Skeletal muscle cell (primary cell): ENCODE measurements at regions not wholly inside any gene's neighbourhood (a gene's known extent, or its start where the extent isn't known, plus 50 kb on each side); places are given as distances from the start of the nearest gene placed in this dataset.
"Not testable (repeated sequence)": the region's sequence is repeated elsewhere in the genome, so short reads cannot be mapped to it uniquely, and the experiment has no call there.

Experiments
- DNase-seq: peaks from one replicate; pipeline ENCODE4 v3.0.0-alpha.2; 2010; ENCODE audit warnings: low read depth
- H3K4me3 ChIP-seq: 2 replicates; pipeline ENCODE4 v1.5.1; 2011; ENCODE audit warnings: low read depth, mild to moderate bottlenecking, control low read depth, low read length, moderate library complexity

DNA sequence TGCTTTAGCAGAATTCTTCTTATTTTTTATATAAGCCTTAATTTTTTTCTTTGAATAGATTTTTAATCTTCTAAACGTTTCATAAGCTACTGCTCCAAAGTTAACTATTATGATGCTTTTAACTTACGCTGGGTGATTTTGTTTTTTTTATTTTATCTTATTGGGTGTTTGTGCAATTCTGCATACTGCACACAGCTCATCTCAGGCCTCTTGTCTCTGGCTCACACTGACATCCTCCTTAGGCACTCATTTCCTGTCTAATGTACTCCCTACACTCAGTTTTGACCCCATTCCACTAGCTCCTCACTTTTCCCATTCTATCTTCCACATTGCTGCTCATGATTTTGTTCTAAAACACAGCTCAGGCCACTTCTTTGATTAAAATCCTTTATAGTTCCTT, 111.9 kb upstream of the MAP9 start:
- no peak overlapping the region for H3K4me3 ChIP-seq
- no peak for DNase-seq

- H3K4me3 ChIP-seq, result no peak overlapping the region
- no peak for DNase-seq
Measured at GRCh38 chr4:155487210-155487609, 110.4 kb upstream of the MAP9 start.

DNA sequence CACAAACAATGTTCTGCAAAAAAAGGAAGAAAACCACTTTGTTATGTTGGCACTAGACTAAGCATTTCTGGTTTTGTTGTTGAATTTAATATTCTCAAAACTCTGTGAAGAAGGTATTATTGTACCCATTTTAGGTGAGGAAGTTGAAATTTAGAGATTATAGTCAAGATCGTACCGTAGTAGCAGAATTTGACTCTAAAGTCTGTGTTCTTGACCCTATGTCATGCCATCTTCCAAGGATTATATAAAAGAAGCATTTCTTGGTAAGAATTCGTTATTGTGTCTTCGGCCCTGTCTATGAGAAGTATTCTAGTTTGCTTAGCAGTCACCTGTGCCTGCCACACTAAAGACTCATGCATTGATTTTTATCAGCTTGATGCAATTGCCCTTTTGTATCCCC, 104.4 kb upstream of the MAP9 start:
- no peak for DNase-seq
- H3K4me3 ChIP-seq, result no peak overlapping the region

GRCh38 chr4:155479835-155480234, 103.1 kb upstream of the MAP9 start:
- DNase-seq, result no peak
- no peak overlapping the region for H3K4me3 ChIP-seq

GRCh38 chr4:155478336-155478835, 101.6 kb upstream of the MAP9 start:
- no peak for DNase-seq
- H3K4me3 ChIP-seq, result no peak overlapping the region

- H3K4me3 ChIP-seq, result no peak overlapping the region
- no peak for DNase-seq
Measured at GRCh38 chr4:155474758-155475157, 98.0 kb upstream of the MAP9 start.

- DNase-seq, result no peak
- H3K4me3 ChIP-seq, result no peak overlapping the region
Measured at GRCh38 chr4:155473420-155474095, 96.8 kb upstream of the MAP9 start.

DNA sequence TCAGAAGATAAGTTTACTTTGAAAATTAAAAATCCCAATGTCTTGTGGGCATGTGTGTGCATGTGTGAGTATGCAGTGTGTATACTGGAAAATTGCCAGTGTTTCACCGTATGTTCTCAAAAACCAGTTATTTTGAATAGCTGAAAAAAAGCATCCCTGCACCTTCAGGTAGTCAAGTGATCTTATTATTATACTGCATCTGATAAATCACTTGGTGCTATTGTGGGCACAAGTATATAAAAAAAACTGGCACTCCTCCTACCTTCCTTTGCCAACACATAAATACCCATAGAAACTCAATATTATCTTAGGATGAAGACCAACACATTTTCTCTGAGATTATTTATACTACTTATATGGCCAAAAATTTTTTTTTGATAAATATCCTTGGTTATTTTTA, 91.5 kb upstream of the MAP9 start:
- no peak for DNase-seq
- no peak overlapping the region for H3K4me3 ChIP-seq

DNA sequence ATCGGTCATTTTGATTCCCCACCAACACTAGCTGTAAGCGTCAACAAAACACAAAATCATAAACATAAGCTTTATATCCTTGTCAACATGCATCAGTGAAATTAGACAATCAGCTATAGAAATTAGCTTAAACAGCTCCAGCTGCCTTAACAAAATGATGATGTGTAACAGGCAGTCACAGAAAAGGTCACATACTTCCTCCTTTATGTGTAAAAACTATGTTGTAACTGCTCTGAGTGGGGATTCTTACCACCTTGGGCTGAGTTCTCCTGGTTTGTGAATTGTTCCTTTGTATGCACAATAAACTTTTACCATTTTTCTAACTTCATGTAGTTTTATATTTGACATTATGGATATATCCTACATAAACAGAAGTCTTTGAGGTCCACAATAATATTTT, 73.9 kb upstream of the MAP9 start:
- DNase-seq, result no peak
- no peak overlapping the region for H3K4me3 ChIP-seq

DNA sequence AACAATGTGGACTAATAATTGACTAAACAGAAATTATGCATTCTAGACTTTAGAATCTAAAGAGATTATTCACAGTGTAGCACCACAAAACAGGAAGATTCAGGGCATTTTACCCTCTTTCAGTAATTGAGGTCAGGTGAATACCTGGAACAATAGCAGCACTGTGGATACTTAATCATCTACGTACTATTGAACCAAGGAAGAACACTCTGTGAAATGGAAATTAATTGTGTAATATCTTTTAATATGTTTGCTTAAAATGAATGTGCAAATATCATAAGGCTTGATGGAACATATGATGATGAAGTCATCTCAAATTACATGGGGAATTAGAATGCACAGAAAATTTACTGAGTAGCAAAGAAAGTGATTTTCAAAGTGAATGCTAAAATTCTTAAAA, 68.5 kb upstream of the MAP9 start:
- DNase-seq, result no peak

GRCh38 chr4:155444721-155445120, 68.0 kb upstream of the MAP9 start:
- DNase-seq, result no peak
- no peak overlapping the region for H3K4me3 ChIP-seq

More for the DNA sequence above, 68.5 kb upstream of the MAP9 start:
- H3K4me3 ChIP-seq, result no peak overlapping the region

- no peak overlapping the region for H3K4me3 ChIP-seq
- peak; percentile 20 for DNase-seq
Measured at GRCh38 chr4:155442267-155443105, 65.7 kb upstream of the MAP9 start.

DNA sequence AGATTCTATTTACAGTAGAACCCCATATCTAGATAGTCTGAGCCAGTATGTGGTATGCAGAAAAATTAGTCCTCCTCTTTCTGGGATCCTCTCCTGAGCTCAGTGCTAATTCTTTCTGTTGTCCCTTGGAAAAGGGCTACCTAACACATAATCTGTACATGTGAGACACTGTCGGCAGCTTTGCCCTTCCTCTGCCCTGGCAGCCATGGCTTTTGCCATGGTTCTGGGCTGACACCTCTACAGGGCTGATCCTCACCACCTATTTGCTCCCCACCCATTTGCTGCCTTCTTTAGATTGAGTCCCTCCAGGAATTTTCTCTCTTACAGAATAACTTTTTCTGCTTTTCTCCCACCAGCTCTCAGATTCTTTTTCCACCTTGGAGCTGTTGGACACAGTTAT, 64.7 kb upstream of the MAP9 start:
- no peak for DNase-seq
- H3K4me3 ChIP-seq, result no peak overlapping the region

- not testable (repeated sequence) for DNase-seq, H3K4me3 ChIP-seq
Measured at GRCh38 chr4:155439760-155440159, 63.0 kb upstream of the MAP9 start.

DNA sequence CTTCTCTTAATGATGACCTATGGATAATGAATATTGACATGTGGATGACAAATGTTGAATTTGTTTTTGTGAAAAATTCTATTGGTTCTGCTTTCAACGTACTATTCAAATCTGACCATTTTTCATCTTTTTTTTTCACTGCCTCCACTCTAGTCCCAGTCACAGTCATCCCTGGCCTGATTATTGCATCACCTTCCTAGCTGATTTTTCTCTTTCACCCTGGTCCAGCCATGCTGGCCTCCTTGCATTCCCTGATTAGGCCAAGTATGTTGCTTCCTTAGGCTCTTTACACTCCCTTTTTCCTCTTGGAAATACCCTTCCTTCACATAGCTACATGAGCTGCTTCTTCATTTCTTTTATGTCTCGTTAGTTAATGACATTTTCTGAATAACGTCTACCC, 58.1 kb upstream of the MAP9 start:
- no peak overlapping the region for H3K4me3 ChIP-seq
- no peak for DNase-seq

GRCh38 chr4:155434366-155434765, 57.6 kb upstream of the MAP9 start:
- no peak overlapping the region for H3K4me3 ChIP-seq
- DNase-seq, result no peak

DNA sequence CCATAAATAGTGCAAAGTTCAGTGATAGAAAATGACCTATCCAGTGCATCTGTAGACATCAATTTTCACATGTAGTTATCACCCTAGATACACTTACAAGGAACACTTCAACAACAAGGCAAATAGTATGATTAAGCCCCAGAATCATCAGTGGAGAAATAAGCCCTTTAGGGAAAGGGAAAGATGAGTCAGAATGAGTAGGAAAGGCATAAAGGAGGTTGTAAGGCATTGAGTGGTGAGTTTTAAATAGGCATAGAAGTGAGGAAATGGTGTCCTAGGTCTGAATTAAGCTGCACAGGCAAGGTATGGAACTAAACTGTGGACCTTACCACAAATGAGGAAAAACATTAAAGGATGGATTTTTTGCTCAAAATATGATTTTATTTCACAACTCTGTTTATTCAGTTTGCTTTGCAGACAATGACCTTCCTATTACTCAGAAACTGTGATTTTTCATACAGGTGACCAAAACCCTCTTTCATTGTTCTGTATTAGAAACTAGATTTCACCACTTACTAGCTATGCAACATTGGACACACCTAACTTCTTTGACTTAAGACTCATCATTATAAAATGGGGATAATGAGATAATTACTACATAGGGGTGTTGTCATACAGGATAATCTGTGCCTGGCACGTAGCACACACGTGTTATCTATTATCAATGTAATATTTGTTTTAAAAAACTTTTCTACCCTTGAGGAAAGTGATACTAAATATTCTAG, 57.0 kb upstream of the MAP9 start:
- no peak overlapping the region for H3K4me3 ChIP-seq
- DNase-seq, result peak; percentile 25

DNA sequence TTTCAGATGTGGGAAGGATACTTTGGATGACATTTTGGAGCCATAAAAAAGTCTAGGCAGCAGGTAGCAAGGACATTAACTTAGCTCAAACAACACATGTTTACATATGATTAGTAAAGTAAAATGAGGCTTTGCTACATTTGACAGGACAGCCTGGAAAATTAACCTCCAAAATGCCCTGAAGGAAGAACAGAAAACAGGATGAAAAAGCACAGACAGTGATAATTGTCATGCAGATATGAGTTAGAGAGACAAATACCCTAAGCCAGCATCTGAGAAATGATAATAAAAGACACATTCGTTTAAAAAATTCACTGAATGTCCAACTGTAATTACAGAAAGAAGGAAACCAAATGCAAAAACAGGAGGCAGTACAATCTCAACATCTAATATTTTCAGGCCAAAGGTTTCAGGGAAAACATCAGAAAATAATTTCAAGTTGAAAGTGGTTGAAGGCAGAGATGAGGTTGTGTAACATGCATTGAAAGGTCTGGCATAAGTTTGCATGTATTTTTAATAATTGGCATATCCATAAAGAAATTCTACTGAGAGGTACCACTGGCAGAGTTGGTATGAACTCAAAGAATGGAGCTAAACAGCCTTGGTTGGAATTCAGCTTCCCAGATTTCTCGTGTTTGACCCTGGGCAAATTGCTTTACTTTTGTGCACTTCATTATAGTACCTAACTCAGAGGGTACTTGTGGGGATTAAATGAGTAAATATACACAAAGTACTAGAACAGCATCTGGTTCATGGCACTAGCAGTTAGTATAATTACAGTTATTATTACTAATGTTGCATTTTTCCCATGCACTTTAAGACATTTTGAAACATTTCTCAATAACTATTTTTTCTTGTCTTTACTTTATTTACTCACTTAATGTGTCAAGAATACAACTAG, 54.4 kb upstream of the MAP9 start:
- DNase-seq, result no peak

GRCh38 chr4:155428128-155428527, 51.4 kb upstream of the MAP9 start:
- H3K4me3 ChIP-seq, result no peak overlapping the region
- DNase-seq, result no peak

More for the DNA sequence above, 54.4 kb upstream of the MAP9 start:
- H3K4me3 ChIP-seq, result no peak overlapping the region
